NB4 (cell line): ENCODE measurements at regions not wholly inside any gene's neighbourhood (a gene's known extent, or its start where the extent isn't known, plus 50 kb on each side); places are given as distances from the start of the nearest gene placed in this dataset.
"Not testable (repeated sequence)": the region's sequence is repeated elsewhere in the genome, so short reads cannot be mapped to it uniquely, and the experiment has no call there.

Source experiments
- DNase-seq: peaks from one replicate; pipeline ENCODE4 v3.0.0; 2010; ENCODE audit warnings: low read depth
- H3K4me3 ChIP-seq: one replicate; pipeline ENCODE4 v1.5.1; 2011; ENCODE audit warnings: mild to moderate bottlenecking, low read depth, low read length, moderate library complexity
- CTCF ChIP-seq: IDR thresholded peaks from one replicate; pipeline ENCODE4 v1.5.1; 2012; ENCODE audit warnings: low read depth, low read length
- MAX ChIP-seq: IDR thresholded peaks from 2 replicates; pipeline ENCODE4 v1.6.1; 2011; ENCODE audit warnings: low read depth, low read length
- MYC ChIP-seq: IDR thresholded peaks from 2 replicates; pipeline ENCODE4 v1.6.1; 2011; ENCODE audit warnings: low read depth, low read length
- POLR2A ChIP-seq: IDR thresholded peaks from 2 replicates; pipeline ENCODE4 v1.6.1; 2011; ENCODE audit warnings: mild to moderate bottlenecking; ENCODE audit not compliant: insufficient read length; ENCODE audit errors: extremely low read depth

DNA sequence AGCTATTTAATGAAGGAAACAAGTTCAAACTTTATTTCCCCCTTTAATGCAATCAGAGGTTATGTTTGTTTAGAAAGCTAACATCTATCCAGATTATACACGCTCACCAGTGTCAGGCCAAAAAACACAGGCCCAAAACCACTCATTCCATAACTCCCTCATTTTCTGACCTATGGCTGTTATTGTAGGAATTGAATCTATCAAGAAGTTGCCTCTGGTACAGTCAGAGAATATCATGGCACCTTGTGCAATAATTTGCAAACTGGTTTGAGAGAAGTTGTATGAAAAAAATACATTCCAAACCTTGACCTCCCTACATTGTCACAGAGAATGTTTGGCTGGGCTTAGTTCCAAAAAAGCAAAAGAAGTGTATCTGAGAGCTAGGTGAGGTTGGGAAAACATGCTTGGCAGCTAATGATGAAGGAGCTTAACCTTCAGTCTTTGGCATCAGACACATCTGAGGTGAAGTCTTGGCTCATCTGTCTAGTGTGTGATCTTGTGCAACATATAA, 591.0 kb downstream of the ANKRD50 start:
- TF ChIP-seq MYC (no peak), MAX (no peak), CTCF (no peak), POLR2A (no peak)
- DNase-seq = no peak
- H3K4me3 ChIP-seq = no peak overlapping the region

- no peak overlapping the region for H3K4me3 ChIP-seq
- no peak for DNase-seq
- TF ChIP-seq MAX (no peak), CTCF (no peak), POLR2A (no peak), MYC (no peak)
Measured at GRCh38 chr4:124123181-124123580, 589.4 kb downstream of the ANKRD50 start.

- no peak for DNase-seq
- TF ChIP-seq MYC (no peak), POLR2A (no peak), MAX (no peak), CTCF (no peak)
- no peak overlapping the region for H3K4me3 ChIP-seq
Measured at GRCh38 chr4:124123721-124124120, 588.8 kb downstream of the ANKRD50 start.

- DNase-seq = not testable (repeated sequence)
Measured at GRCh38 chr4:124131324-124131723, 581.2 kb downstream of the ANKRD50 start.

DNA sequence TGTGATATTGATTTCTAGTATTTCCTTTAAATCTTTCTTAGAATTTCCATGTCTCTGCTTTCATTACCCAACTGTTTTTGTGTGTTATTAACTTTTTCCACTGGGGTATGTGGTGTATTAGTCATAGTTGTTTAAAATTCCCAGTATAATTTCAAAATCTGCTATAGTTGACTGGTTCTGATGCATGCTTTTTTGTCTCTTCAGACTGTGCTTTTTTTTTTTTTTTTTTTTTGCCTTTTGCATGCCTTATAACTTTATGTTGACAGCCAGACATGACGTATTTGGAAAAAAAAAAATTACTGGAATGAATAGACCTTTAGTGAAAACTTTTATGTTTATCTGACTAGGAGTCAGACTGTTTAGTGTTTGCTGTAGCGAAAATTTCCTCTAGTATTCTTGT, 580.4 kb downstream of the ANKRD50 start:
- no peak for DNase-seq
- no peak overlapping the region for H3K4me3 ChIP-seq
- no peak for TF ChIP-seq POLR2A
- TF ChIP-seq MAX = no peak
- TF ChIP-seq CTCF = no peak
- TF ChIP-seq MYC = no peak

More at GRCh38 chr4:124131324-124131723, 581.2 kb downstream of the ANKRD50 start:
- H3K4me3 ChIP-seq = not testable (repeated sequence)

- no peak overlapping the region for H3K4me3 ChIP-seq
- TF ChIP-seq CTCF (no peak), MAX (no peak), MYC (no peak), POLR2A (no peak)
- DNase-seq = no peak
Measured at GRCh38 chr4:124133753-124134152, 578.8 kb downstream of the ANKRD50 start.
